Testis (tissue), 2 donors: ENCODE measurements at regions not wholly inside any gene's neighbourhood (a gene's known extent, or its start where the extent isn't known, plus 50 kb on each side); places are given as distances from the start of the nearest gene placed in this dataset.

ENCODE experiments used
- POLR2A ChIP-seq: fragments of 450-650 bp; IDR thresholded peaks from one replicate; pipeline ENCODE4 v1.6.1; 2017; ENCODE audit warnings: antibody characterized with exemption, mild to moderate bottlenecking, moderate library complexity
- TF ChIP-seq, protein P1 (sequence below), 3 experiments: fragments of 450-650 bp in 2 of 3; fragments of 200-600 bp in 1 of 3; sonication (generic) in 1 of 3; IDR thresholded peaks; one replicate each; pipeline ENCODE4 v1.5.1; 2016 to 2019; ENCODE audit warnings: antibody characterized with exemption in 3 of 3, mild to moderate bottlenecking in 2 of 3, moderate library complexity in 1 of 3

DNA sequence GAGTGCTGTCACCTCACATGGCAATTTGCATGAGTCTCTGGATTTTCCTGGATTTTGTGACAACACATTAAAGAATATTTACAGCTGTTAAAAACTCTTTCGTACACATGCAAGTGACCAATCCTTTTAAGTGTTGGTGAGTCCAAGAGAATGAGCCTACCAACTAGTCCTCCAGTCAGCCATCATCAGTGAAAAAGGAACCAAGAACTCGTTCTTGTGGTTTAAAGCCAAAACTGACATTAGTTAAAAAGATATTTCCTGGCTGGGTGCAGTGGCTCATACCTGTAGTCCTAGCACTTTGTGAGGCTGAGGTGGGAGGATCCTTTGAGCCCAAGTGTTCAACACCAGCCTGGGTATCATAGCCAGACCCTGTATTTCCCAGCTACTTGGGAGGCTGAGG is 215.4 kb upstream of the ITGA4 start:
- TF ChIP-seq, protein P1, sequence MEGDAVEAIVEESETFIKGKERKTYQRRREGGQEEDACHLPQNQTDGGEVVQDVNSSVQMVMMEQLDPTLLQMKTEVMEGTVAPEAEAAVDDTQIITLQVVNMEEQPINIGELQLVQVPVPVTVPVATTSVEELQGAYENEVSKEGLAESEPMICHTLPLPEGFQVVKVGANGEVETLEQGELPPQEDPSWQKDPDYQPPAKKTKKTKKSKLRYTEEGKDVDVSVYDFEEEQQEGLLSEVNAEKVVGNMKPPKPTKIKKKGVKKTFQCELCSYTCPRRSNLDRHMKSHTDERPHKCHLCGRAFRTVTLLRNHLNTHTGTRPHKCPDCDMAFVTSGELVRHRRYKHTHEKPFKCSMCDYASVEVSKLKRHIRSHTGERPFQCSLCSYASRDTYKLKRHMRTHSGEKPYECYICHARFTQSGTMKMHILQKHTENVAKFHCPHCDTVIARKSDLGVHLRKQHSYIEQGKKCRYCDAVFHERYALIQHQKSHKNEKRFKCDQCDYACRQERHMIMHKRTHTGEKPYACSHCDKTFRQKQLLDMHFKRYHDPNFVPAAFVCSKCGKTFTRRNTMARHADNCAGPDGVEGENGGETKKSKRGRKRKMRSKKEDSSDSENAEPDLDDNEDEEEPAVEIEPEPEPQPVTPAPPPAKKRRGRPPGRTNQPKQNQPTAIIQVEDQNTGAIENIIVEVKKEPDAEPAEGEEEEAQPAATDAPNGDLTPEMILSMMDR (IDR thresholded peaks at IDR 0.05), result no peak
- no peak for TF ChIP-seq POLR2A
